Stimulated activated CD4-positive, alpha-beta T cell treated with anti-CD3 and anti-CD28 coated beads, Interleukin-1b, Interleukin-23, amount 100 ng/mL, for 1 hour (primary cell): ENCODE measurements at regions not wholly inside any gene's neighbourhood (a gene's known extent, or its start where the extent isn't known, plus 50 kb on each side); places are given as distances from the start of the nearest gene placed in this dataset.
"Not testable (repeated sequence)": the region's sequence is repeated elsewhere in the genome, so short reads cannot be mapped to it uniquely, and the experiment has no call there.

Source experiments
- DNase-seq, 2 donors: peaks; one replicate each; pipeline ENCODE4 v3.0.0-alpha.2; 2020; ENCODE audit warnings: low read depth in 2 of 2

- DNase-seq = peak; percentile 61 to 62
Observed at GRCh38 chr12:8390001-8390777, 65.6 kb upstream of the CLEC6A start.

- peak; percentile 28 to 53 for DNase-seq
Observed at GRCh38 chr12:8396225-8397071, 59.3 kb upstream of the CLEC6A start.

- not testable (repeated sequence) for DNase-seq
Observed at GRCh38 chr12:8397378-8397777, 58.4 kb upstream of the CLEC6A start.

DNA sequence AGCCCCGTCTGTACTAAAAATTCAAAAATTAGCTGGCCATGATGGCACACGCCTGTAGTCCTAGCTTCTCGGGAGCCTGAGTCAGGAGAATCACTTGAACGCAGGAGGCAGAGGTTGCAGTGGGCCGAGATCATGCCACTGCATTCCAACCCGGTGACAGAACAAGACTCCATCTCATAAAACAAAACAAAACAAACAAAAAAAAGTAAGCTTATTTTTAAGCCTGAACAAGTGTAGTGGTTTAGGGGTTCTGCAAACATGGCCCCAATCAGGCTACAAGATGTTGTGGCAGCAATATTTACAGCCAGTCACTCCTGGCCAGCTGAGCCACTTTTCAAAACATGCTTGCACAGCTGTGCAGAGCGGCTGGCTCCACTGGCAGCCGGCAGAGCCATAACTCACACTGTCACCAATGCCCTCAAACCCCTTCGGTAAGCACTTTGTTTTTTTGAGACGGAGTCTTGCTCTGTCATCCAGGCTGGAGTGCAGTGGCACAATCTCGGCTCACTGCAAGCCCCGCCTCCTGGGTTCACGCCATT lies 56.2 kb upstream of the CLEC6A start:
- not testable (repeated sequence) for DNase-seq

- not testable (repeated sequence) for DNase-seq
Observed at GRCh38 chr12:8403834-8404233, 51.9 kb upstream of the CLEC6A start.

- not testable (repeated sequence) for DNase-seq
Observed at GRCh38 chr12:8404341-8404740, 51.4 kb upstream of the CLEC6A start.
